Liver (tissue), 3 donors: ENCODE measurements at regions not wholly inside any gene's neighbourhood (a gene's known extent, or its start where the extent isn't known, plus 50 kb on each side); places are given as distances from the start of the nearest gene placed in this dataset.

ENCODE experiments used
- CTCF ChIP-seq: fragments of 150-350 bp; IDR thresholded peaks from 2 replicates; pipeline ENCODE4 v1.5.1; 2017; ENCODE audit warnings: improper control_type of control experiment, low read depth, low read length; ENCODE audit not compliant: missing input control
- EGR1 ChIP-seq, 2 donors: IDR thresholded peaks; 2 replicates each; pipeline ENCODE4 v1.6.1; 2016 to 2018; ENCODE audit warnings: antibody characterized with exemption in 2 of 2, low read depth in 2 of 2
- GABPA ChIP-seq, 2 donors: IDR thresholded peaks in 1 of 2; conservative IDR thresholded peaks in 1 of 2; 2 replicates each; pipeline ENCODE4 v1.6.1; 2016; ENCODE audit warnings: antibody characterized with exemption in 2 of 2, mild to moderate bottlenecking in 1 of 2, moderate library complexity in 1 of 2
- HNF4G ChIP-seq: IDR thresholded peaks from 2 replicates; pipeline ENCODE4 v1.6.1; 2016; ENCODE audit warnings: antibody characterized with exemption
- JUND ChIP-seq, 2 donors: IDR thresholded peaks; 2 replicates each; pipeline ENCODE4 v1.6.1; 2016; ENCODE audit warnings: antibody characterized with exemption in 2 of 2
- TF ChIP-seq, protein P1 (sequence below): IDR thresholded peaks from 2 replicates; pipeline ENCODE4 v1.6.1; 2016; ENCODE audit warnings: antibody characterized with exemption
- donor health status: healthy.
- donor health status: healthy.

- no peak for TF ChIP-seq CTCF
- TF ChIP-seq EGR1 (IDR thresholded peaks at IDR 0.05; ENCODE audit: low read depth in 2 of 2): no peak
- no peak for TF ChIP-seq JUND (IDR thresholded peaks at IDR 0.05)
- no peak for TF ChIP-seq HNF4G
- no peak for TF ChIP-seq GABPA (IDR thresholded peaks at IDR 0.05 in 1 of 2, conservative IDR thresholded peaks at IDR 0.05 in 1 of 2)
- TF ChIP-seq, protein P1, sequence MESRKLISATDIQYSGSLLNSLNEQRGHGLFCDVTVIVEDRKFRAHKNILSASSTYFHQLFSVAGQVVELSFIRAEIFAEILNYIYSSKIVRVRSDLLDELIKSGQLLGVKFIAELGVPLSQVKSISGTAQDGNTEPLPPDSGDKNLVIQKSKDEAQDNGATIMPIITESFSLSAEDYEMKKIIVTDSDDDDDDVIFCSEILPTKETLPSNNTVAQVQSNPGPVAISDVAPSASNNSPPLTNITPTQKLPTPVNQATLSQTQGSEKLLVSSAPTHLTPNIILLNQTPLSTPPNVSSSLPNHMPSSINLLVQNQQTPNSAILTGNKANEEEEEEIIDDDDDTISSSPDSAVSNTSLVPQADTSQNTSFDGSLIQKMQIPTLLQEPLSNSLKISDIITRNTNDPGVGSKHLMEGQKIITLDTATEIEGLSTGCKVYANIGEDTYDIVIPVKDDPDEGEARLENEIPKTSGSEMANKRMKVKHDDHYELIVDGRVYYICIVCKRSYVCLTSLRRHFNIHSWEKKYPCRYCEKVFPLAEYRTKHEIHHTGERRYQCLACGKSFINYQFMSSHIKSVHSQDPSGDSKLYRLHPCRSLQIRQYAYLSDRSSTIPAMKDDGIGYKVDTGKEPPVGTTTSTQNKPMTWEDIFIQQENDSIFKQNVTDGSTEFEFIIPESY: no peak
Measured at GRCh38 chr1:239956263-239956662, 135.4 kb upstream of the FMN2 start.
